ENCODE measurements at regions not wholly inside any gene's neighbourhood (a gene's known extent, or its start where the extent isn't known, plus 50 kb on each side); places are given as distances from the start of the nearest gene placed in this dataset.
A peak's percentile ranks its signal among the peaks of the same experiment; 100 is the strongest.

GRCh38 chr3:70821602-70822001 lies 509.2 kb upstream of the MDFIC2 start:
- POLR2A ChIA-PET (ENCODE audit: low non-redundant PET), result no interaction called here
- no peak for DNase-seq (ENCODE audit: low spot score)
- no peak for TF ChIP-seq CTCF (conservative IDR thresholded peaks at IDR 0.05; ENCODE audit: low read depth)
- H3K27ac ChIP-seq, result no peak overlapping the region
- CTCF ChIA-PET, result interaction anchor here (0.7 kb wide), 1 partner anchor 307 kb away, joined by 3 read pairs; no protein-coding TSS in a partner anchor

GRCh38 chr3:70820397-70820796 lies 508.0 kb upstream of the MDFIC2 start:
- no peak overlapping the region for H3K27ac ChIP-seq
- no peak for DNase-seq (ENCODE audit: low spot score)
- POLR2A ChIA-PET (ENCODE audit: low non-redundant PET), result no interaction called here
- no peak for TF ChIP-seq CTCF (conservative IDR thresholded peaks at IDR 0.05; ENCODE audit: low read depth)
- CTCF ChIA-PET, result no interaction called here

GRCh38 chr3:70818145-70818544 lies 505.7 kb upstream of the MDFIC2 start:
- POLR2A ChIA-PET (ENCODE audit: low non-redundant PET), result no interaction called here
- no peak overlapping the region for H3K27ac ChIP-seq
- no peak for DNase-seq (ENCODE audit: low spot score)
- TF ChIP-seq CTCF (conservative IDR thresholded peaks at IDR 0.05; ENCODE audit: low read depth), result no peak
- CTCF ChIA-PET, result no interaction called here

- ChIA-PET POLR2A (ENCODE audit: low non-redundant PET) (no interaction called here), CTCF (no interaction called here)
- DNase-seq (ENCODE audit: low spot score), result no peak
- TF ChIP-seq CTCF (conservative IDR thresholded peaks at IDR 0.05; ENCODE audit: low read depth), result no peak
- no peak overlapping the region for H3K27ac ChIP-seq
These were observed 503.9 kb upstream of the MDFIC2 start for GRCh38 chr3:70816346-70816745.

GRCh38 chr3:70815817-70816216 lies 503.4 kb upstream of the MDFIC2 start:
- H3K27ac ChIP-seq, result no peak overlapping the region
- ChIA-PET CTCF (no interaction called here), POLR2A (ENCODE audit: low non-redundant PET) (no interaction called here)
- DNase-seq (ENCODE audit: low spot score), result peak; percentile 30
- no peak for TF ChIP-seq CTCF (conservative IDR thresholded peaks at IDR 0.05; ENCODE audit: low read depth)

GRCh38 chr3:70813311-70813710 lies 500.9 kb upstream of the MDFIC2 start:
- DNase-seq (ENCODE audit: low spot score), result no peak
- no peak for TF ChIP-seq CTCF (conservative IDR thresholded peaks at IDR 0.05; ENCODE audit: low read depth)
- H3K27ac ChIP-seq, result no peak overlapping the region
- POLR2A ChIA-PET (ENCODE audit: low non-redundant PET), result no interaction called here
- CTCF ChIA-PET, result no interaction called here

GRCh38 chr3:70811880-70812279 lies 499.4 kb upstream of the MDFIC2 start:
- no peak for TF ChIP-seq CTCF (conservative IDR thresholded peaks at IDR 0.05; ENCODE audit: low read depth)
- DNase-seq (ENCODE audit: low spot score), result no peak
- POLR2A ChIA-PET (ENCODE audit: low non-redundant PET), result no interaction called here
- H3K27ac ChIP-seq, result no peak overlapping the region
- CTCF ChIA-PET, result interaction anchor here (0.6 kb wide), 1 partner anchor 95 kb away, joined by 3 read pairs; no protein-coding TSS in a partner anchor

All from RWPE1 (cell line).